Esophagus muscularis mucosa (tissue), 4 donors: ENCODE measurements at regions not wholly inside any gene's neighbourhood (a gene's known extent, or its start where the extent isn't known, plus 50 kb on each side); places are given as distances from the start of the nearest gene placed in this dataset.

Experiments
- EP300 ChIP-seq: sonication (generic); formaldehyde crosslinking; IDR thresholded peaks from one replicate; pipeline ENCODE4 v1.6.1; 2017; ENCODE audit warnings: antibody characterized with exemption
- POLR2AphosphoS5 ChIP-seq, 2 donors: sonication (generic); formaldehyde crosslinking; IDR thresholded peaks; one replicate each; pipeline ENCODE4 v1.6.1; 2017; ENCODE audit warnings: antibody characterized with exemption in 2 of 2
- TF ChIP-seq, protein P1 (sequence below), 3 experiments: fragments of 200-600 bp in 2 of 3; fragments of 450-650 bp in 1 of 3; sonication (generic) in 2 of 3; IDR thresholded peaks; one replicate each; pipeline ENCODE4 v1.5.1; 2017 to 2019; ENCODE audit warnings: antibody characterized with exemption in 3 of 3, mild to moderate bottlenecking in 2 of 3, moderate library complexity in 1 of 3

DNA sequence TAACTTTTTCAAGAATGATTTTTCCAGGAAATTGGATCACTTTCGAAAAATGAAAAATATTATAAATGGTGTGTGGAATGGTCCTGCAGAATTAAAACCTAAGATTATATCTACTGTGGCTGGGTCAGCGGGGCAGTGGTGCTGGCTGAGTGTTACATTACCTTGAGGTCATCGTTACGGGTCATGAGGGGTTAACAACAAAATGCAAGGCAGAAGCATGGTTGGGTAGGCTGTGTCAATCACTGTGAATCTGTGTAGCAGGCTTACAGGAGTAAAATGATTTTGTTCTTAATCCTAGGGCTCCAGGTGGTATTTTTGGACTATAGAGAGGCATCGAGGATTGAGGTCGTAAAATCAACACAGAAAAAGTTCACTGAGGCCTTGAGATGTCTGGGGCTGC, 105.2 kb upstream of the AMOT start:
- TF ChIP-seq, protein P1, sequence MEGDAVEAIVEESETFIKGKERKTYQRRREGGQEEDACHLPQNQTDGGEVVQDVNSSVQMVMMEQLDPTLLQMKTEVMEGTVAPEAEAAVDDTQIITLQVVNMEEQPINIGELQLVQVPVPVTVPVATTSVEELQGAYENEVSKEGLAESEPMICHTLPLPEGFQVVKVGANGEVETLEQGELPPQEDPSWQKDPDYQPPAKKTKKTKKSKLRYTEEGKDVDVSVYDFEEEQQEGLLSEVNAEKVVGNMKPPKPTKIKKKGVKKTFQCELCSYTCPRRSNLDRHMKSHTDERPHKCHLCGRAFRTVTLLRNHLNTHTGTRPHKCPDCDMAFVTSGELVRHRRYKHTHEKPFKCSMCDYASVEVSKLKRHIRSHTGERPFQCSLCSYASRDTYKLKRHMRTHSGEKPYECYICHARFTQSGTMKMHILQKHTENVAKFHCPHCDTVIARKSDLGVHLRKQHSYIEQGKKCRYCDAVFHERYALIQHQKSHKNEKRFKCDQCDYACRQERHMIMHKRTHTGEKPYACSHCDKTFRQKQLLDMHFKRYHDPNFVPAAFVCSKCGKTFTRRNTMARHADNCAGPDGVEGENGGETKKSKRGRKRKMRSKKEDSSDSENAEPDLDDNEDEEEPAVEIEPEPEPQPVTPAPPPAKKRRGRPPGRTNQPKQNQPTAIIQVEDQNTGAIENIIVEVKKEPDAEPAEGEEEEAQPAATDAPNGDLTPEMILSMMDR (IDR thresholded peaks at IDR 0.05) = no peak
- TF ChIP-seq EP300 = no peak
- no peak for TF ChIP-seq POLR2AphosphoS5 (IDR thresholded peaks at IDR 0.05)
